HL-60 (cell line): ENCODE measurements at regions not wholly inside any gene's neighbourhood (a gene's known extent, or its start where the extent isn't known, plus 50 kb on each side); places are given as distances from the start of the nearest gene placed in this dataset.

Experiments
- POLR2AphosphoS5 ChIP-seq: IDR thresholded peaks from 2 replicates; pipeline ENCODE4 v1.6.1; 2012; ENCODE audit warnings: low read depth
- REST ChIP-seq: IDR thresholded peaks from 2 replicates; pipeline ENCODE4 v1.6.1; 2012; ENCODE audit warnings: low read depth; ENCODE audit not compliant: insufficient replicate concordance
- TF ChIP-seq, protein P1 (sequence below): IDR thresholded peaks from one replicate; pipeline ENCODE4 v1.5.1; 2011; ENCODE audit warnings: low read length, control low read depth, inconsistent platforms; ENCODE audit not compliant: insufficient read depth

- TF ChIP-seq, protein P1, sequence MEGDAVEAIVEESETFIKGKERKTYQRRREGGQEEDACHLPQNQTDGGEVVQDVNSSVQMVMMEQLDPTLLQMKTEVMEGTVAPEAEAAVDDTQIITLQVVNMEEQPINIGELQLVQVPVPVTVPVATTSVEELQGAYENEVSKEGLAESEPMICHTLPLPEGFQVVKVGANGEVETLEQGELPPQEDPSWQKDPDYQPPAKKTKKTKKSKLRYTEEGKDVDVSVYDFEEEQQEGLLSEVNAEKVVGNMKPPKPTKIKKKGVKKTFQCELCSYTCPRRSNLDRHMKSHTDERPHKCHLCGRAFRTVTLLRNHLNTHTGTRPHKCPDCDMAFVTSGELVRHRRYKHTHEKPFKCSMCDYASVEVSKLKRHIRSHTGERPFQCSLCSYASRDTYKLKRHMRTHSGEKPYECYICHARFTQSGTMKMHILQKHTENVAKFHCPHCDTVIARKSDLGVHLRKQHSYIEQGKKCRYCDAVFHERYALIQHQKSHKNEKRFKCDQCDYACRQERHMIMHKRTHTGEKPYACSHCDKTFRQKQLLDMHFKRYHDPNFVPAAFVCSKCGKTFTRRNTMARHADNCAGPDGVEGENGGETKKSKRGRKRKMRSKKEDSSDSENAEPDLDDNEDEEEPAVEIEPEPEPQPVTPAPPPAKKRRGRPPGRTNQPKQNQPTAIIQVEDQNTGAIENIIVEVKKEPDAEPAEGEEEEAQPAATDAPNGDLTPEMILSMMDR: no peak
- TF ChIP-seq REST (no peak), POLR2AphosphoS5 (no peak)
Measured at GRCh38 chr10:62699148-62699547, 105.4 kb upstream of the ADO start.
